ENCODE measurements at regions not wholly inside any gene's neighbourhood (a gene's known extent, or its start where the extent isn't known, plus 50 kb on each side); places are given as distances from the start of the nearest gene placed in this dataset.

GRCh38 chr5:105922574-105922973, 1748.2 kb downstream of the EFNA5 start:
- TF ChIP-seq CTCF (IDR thresholded peaks at IDR 0.05) (no peak), EZH2 (IDR thresholded peaks at IDR 0.05; ENCODE audit: borderline replicate concordance, insufficient read depth, low read depth, low read length, poor library complexity, severe bottlenecking) (no peak)
